ENCODE measurements at regions not wholly inside any gene's neighbourhood (a gene's known extent, or its start where the extent isn't known, plus 50 kb on each side); places are given as distances from the start of the nearest gene placed in this dataset.

DNA sequence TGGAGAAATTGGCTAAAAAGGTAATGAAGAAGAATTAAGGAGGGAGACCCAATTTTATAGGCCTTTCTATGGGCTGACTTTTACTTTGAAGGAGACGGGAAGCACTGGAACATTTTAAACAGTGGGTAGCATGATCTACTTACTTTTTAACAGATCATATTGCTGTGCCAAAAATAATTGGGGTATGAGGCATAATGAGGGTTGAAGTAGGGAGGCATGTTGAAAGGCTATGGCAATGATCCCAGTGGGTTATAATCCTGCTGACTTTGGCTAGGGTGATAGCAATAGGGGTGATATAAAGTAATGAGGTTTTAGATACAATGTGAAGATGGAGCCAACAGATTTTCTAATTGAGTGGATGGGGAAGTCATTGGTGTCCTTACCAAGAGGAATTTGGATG is 73.2 kb downstream of the GPR37 start:
- no peak overlapping the region for H3K4me3 Mint-ChIP-seq
- H3K27ac Mint-ChIP-seq, result no peak overlapping the region
- H3K4me1 Mint-ChIP-seq (ENCODE audit: low read depth), result no peaks in the 10 kb centered on the region
- no peaks in the 10 kb centered on the region for H3K36me3 Mint-ChIP-seq (ENCODE audit: low read depth)
- H3K9me3 Mint-ChIP-seq, result no peaks in the 10 kb centered on the region
- H3K27me3 Mint-ChIP-seq (ENCODE audit: low read depth), result no peaks in the 10 kb centered on the region

DNA sequence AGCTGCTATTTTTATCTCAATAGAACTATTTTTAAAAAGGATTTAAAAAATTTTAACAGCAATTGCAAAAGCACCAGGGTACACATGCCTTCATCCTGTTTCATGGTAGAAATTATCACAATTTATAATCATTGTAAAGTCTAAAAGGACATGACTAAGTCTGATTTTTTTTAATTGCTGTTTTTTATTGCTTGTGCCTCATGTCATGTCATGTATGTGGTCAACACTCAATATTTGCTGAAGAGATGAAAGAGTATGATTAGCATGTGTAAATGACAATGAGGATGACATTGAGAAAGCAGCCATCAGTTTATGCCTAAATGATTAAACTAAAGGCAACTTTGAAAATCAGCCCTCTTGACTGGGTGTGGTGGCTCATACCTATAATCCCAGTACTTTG is 74.8 kb downstream of the GPR37 start:
- Mint-ChIP-seq H3K4me3 (no peak overlapping the region), H3K27ac (no peak overlapping the region), H3K36me3 (ENCODE audit: low read depth) (no peaks in the 10 kb centered on the region), H3K9me3 (no peaks in the 10 kb centered on the region), H3K27me3 (ENCODE audit: low read depth) (no peaks in the 10 kb centered on the region), H3K4me1 (ENCODE audit: low read depth) (no peaks in the 10 kb centered on the region)

DNA sequence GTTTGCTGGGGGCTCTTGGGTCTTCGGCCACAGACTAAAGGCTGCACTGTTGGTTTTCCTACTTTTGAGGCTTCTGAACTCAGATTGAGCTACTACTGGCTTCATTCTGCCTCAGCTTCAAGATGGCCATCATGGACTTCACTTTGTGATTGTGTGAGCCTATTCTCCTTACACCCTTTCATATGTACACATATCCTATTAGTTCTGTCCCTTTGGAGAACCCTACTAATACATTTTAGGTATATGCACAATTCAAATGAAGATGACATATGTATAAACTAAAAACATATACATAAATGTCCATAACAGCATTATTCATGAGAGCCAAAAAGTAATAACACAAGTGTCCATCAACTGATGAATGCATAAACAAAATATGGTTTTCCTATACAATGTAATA is 75.7 kb downstream of the GPR37 start:
- H3K9me3 Mint-ChIP-seq, result no peaks in the 10 kb centered on the region
- no peak overlapping the region for H3K27ac Mint-ChIP-seq
- no peaks in the 10 kb centered on the region for H3K4me1 Mint-ChIP-seq (ENCODE audit: low read depth)
- H3K27me3 Mint-ChIP-seq (ENCODE audit: low read depth), result no peaks in the 10 kb centered on the region
- H3K36me3 Mint-ChIP-seq (ENCODE audit: low read depth), result no peaks in the 10 kb centered on the region
- no peak overlapping the region for H3K4me3 Mint-ChIP-seq

DNA sequence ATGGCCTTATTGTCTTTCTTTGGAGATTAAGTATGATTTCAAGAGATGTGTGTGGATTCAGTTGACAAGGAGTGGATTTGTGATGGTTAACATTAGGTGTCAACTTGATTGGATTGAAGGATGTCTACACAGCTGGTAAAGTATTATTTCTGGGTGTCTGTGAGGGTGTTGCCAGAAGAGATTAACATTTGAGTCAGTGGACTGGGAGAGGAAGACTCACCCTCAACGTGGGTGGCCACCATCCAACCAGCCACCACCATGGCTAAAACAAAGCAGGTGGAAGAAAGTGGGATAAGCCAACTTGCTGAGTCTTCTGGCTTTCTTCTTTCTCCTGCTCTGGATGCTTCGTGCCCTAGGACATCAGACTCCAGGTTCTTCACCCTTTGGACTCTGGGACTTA is 76.1 kb downstream of the GPR37 start:
- H3K9me3 Mint-ChIP-seq, result no peaks in the 10 kb centered on the region
- no peaks in the 10 kb centered on the region for H3K27me3 Mint-ChIP-seq (ENCODE audit: low read depth)
- no peaks in the 10 kb centered on the region for H3K36me3 Mint-ChIP-seq (ENCODE audit: low read depth)
- no peak overlapping the region for H3K27ac Mint-ChIP-seq
- H3K4me3 Mint-ChIP-seq, result no peak overlapping the region
- no peaks in the 10 kb centered on the region for H3K4me1 Mint-ChIP-seq (ENCODE audit: low read depth)

DNA sequence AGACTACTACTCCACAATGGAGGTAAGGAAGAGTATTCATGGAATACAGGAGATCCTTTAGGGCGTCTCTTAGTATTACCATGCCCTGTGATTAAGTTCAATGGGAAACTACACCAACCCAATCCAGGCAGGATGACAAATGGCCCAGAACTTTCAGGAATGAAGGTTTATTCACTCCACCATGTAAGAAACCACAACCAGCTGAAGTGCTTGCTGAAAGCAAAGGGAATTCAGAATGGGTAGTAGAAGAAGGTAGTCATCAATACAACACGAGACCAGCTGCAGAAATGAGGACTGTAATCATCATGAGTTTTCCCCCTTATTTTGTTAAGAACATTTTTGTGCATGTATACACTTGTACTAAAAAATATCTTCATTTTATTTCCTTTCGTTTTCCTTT is 76.6 kb downstream of the GPR37 start:
- Mint-ChIP-seq H3K9me3 (no peaks in the 10 kb centered on the region), H3K27ac (no peak overlapping the region), H3K36me3 (ENCODE audit: low read depth) (no peaks in the 10 kb centered on the region), H3K4me1 (ENCODE audit: low read depth) (no peaks in the 10 kb centered on the region), H3K27me3 (ENCODE audit: low read depth) (no peaks in the 10 kb centered on the region), H3K4me3 (no peak overlapping the region)

DNA sequence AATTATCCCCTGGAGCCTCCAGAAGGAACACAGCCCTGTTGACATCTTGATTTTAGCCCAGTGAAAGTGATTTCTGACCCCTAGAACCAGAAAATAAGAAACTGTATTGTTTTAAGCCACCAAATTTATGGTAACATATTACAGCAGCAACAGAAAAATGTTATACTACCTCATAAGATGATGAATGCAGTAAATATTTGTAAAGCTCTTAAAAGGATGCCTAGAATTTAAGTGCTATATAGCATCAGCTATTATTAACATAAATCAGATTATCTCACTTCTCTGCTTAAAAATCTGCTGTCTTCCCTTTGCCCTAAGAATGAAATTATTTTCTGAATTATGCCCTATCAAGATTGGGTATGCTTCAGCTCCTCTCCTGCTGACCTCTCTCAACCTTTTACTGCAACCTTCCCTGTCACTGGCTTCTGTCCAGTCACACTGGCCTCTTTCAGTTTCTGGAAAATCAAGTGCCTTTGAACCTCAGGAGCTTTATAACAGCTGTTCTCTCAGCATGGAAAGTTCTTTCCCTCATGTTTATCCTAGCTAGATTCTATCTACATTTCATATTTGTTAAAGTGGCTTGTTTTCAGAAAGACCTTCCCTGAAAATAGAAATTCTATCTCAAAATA is 78.9 kb downstream of the GPR37 start:
- no peaks in the 10 kb centered on the region for H3K4me1 Mint-ChIP-seq (ENCODE audit: low read depth)
- H3K4me3 Mint-ChIP-seq, result no peak overlapping the region
- no peaks in the 10 kb centered on the region for H3K36me3 Mint-ChIP-seq (ENCODE audit: low read depth)
- H3K9me3 Mint-ChIP-seq, result no peaks in the 10 kb centered on the region
- no peaks in the 10 kb centered on the region for H3K27me3 Mint-ChIP-seq (ENCODE audit: low read depth)
- H3K27ac Mint-ChIP-seq, result no peak overlapping the region

DNA sequence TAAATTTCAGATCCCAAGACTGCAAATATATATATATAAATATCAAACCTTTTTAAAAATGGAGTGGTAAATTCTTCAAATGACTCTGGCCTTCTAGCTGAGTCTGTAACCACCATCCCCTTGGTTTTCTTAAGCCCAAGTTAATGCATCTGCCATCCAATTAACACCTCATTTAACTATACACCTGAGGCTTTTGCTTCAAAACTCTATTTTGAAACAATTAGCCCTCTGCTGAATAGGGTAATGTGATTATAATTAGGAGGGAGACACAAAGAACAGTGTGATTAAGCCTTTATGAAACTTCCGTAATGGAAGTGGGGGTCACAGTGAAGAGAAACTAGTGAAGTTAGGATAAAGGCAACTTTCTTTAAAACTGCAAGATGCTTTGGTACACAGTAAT is 83.6 kb downstream of the GPR37 start:
- no peak overlapping the region for H3K27ac Mint-ChIP-seq
- no peaks in the 10 kb centered on the region for H3K27me3 Mint-ChIP-seq (ENCODE audit: low read depth)
- H3K4me3 Mint-ChIP-seq, result no peak overlapping the region
- no peaks in the 10 kb centered on the region for H3K4me1 Mint-ChIP-seq (ENCODE audit: low read depth)
- no peaks in the 10 kb centered on the region for H3K36me3 Mint-ChIP-seq (ENCODE audit: low read depth)
- no peaks in the 10 kb centered on the region for H3K9me3 Mint-ChIP-seq

DNA sequence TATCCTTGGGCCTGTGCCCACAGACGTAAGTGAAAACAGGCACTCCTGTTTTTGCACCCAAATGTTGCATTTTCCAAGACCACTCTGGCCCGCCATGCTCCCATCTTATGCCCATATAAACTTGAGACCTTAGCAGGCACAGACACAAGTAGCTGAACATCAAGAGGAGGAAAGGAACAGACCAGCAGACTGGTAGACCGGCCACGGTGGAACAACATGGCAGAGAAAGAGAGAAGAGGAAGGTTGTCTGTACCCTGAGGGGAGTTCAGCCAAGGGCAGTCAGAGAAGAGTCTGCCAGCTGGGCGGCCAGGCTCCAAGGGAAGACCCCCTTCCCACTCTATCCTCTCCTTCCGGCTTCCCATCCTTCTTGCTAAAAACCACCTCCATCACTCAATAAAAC is 85.3 kb downstream of the GPR37 start:
- H3K4me1 Mint-ChIP-seq (ENCODE audit: low read depth), result no peaks in the 10 kb centered on the region
- H3K9me3 Mint-ChIP-seq, result no peaks in the 10 kb centered on the region
- H3K4me3 Mint-ChIP-seq, result no peak overlapping the region
- no peaks in the 10 kb centered on the region for H3K36me3 Mint-ChIP-seq (ENCODE audit: low read depth)
- H3K27ac Mint-ChIP-seq, result no peak overlapping the region
- no peaks in the 10 kb centered on the region for H3K27me3 Mint-ChIP-seq (ENCODE audit: low read depth)

DNA sequence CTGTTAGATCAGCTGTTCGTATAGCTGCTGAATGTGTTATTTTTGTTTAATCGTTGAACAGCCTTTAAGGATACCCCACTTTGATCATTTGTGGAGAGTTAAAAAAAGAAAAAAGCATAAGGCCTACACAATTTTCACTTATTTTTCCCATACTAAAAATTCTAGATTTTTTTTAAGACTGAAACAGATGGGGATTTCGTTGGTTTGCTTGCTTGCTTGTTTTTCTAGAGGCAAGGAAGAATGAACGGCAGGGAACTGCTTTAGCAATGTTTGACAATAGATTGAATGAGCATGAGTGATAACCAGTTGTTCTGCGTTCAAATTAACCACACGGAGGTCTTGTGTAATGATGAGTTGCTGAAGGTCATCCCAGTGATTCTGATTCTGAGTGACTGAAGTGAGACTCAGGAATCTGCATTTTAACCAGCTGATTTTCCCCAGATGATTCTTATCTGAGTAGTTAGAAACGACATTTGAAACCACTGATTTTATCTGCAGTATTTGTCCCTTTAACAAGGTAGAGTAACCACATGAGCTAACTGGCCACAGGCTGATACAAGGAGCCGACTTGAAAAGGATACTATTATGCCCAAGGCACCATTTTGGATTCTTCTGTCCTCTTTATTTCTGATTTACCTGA is 85.9 kb downstream of the GPR37 start:
- Mint-ChIP-seq H3K27ac (no peak overlapping the region), H3K4me3 (no peak overlapping the region), H3K9me3 (no peaks in the 10 kb centered on the region), H3K27me3 (ENCODE audit: low read depth) (no peaks in the 10 kb centered on the region), H3K36me3 (ENCODE audit: low read depth) (no peaks in the 10 kb centered on the region), H3K4me1 (ENCODE audit: low read depth) (no peaks in the 10 kb centered on the region)

DNA sequence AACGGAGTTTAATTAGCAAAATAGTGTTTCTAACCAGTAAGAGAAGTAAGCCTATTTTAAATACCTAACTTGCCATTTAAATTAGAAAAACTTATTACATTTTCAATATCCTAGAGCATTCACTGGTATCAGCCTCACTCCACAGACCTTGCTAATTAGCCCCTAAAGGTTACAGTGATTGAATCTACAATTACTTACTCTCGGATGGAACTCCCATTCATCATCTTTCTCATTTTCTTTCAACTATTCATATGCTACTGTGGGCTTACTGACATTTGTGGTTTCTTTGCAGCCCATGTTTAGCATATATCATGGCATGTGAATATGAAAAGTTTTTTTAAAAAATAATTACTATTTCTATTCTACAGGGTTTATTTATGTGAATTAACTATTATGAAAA is 86.4 kb downstream of the GPR37 start:
- no peaks in the 10 kb centered on the region for H3K9me3 Mint-ChIP-seq
- H3K36me3 Mint-ChIP-seq (ENCODE audit: low read depth), result no peaks in the 10 kb centered on the region
- no peaks in the 10 kb centered on the region for H3K4me1 Mint-ChIP-seq (ENCODE audit: low read depth)
- no peak overlapping the region for H3K4me3 Mint-ChIP-seq
- no peaks in the 10 kb centered on the region for H3K27me3 Mint-ChIP-seq (ENCODE audit: low read depth)
- H3K27ac Mint-ChIP-seq, result no peak overlapping the region

DNA sequence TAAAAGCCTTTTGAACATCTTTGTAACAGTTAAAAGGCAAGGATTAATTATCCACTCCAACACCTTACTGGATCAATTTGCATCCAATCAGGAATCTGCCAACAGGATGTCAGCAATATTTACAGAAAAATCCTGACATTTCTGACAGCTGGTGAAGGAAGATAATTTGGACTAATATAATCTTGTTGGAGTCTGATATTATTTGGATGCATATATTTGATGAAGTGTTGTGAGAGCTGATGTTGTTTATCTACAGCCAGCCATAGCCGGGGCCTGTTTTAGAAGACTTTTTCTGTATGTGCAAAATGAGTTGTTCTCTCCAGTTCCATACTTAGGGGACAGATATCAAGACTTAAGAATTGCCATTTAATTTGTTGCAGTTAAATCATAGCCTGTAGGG is 91.1 kb downstream of the GPR37 start:
- Mint-ChIP-seq H3K4me1 (ENCODE audit: low read depth) (no peaks in the 10 kb centered on the region), H3K36me3 (ENCODE audit: low read depth) (no peaks in the 10 kb centered on the region), H3K27ac (no peak overlapping the region), H3K27me3 (ENCODE audit: low read depth) (no peaks in the 10 kb centered on the region), H3K4me3 (no peak overlapping the region), H3K9me3 (no peaks in the 10 kb centered on the region)

DNA sequence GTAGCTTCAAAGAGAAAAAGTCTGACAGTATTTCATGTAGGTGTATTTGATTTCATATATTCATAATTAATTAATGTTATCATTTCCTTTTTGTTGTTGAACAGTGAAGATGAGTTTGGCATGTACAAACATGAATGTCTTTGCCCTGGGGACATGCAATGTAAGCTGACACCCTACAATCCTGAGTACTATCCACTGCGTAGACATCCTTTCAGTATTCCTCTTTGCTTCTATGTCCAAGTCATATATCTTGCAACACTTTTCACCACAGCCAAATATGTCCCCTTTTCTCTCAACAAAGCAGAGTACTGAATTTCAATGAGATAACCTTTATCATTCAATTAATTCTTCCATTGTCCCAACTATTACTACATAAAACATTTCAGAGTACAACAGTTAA is 93.6 kb downstream of the GPR37 start:
- Mint-ChIP-seq H3K27ac (no peak overlapping the region), H3K36me3 (ENCODE audit: low read depth) (no peaks in the 10 kb centered on the region), H3K9me3 (no peaks in the 10 kb centered on the region), H3K27me3 (ENCODE audit: low read depth) (no peaks in the 10 kb centered on the region), H3K4me1 (ENCODE audit: low read depth) (no peaks in the 10 kb centered on the region), H3K4me3 (no peak overlapping the region)

DNA sequence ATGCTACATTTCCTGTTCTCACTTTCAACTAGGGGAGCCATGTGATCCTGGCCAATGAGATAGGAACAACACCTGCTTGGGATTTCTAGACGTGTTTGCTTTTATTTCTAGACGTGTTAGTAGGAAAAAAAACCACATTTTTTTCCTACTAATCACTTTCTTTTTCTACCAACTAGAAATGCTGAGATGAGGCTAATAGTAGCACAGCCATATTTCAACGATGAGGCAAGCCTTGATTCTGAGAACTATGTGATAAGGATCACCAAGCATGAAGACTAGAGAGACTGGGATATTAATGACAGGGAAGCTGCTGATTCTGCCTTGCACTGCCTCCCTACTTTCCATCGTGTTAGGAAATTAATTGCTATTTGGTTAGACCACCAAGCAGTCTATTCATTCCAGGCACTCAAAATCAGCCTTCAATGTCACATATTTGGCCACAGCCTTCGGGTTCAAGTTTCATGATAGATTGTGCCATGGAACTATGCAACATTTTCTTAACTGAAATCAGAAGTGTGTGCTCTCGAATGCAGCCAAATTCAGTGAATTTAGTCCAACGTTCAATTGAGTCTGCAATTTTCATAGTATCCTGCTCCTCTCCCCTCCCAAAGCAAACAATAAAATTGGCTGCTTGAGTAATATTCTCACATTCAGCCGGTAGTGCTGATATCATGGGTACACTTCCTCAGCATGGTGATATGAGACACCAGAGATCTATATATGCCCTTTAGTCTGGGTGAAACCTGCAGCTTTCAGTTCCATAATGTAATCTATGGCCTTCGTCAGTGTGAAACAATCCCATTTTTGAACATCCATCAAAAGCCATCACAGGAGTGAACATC is 98.1 kb downstream of the GPR37 start:
- no peaks in the 10 kb centered on the region for H3K9me3 Mint-ChIP-seq
- no peaks in the 10 kb centered on the region for H3K36me3 Mint-ChIP-seq (ENCODE audit: low read depth)
- no peaks in the 10 kb centered on the region for H3K4me1 Mint-ChIP-seq (ENCODE audit: low read depth)
- H3K27me3 Mint-ChIP-seq (ENCODE audit: low read depth), result no peaks in the 10 kb centered on the region
- no peak overlapping the region for H3K4me3 Mint-ChIP-seq
- no peak overlapping the region for H3K27ac Mint-ChIP-seq

DNA sequence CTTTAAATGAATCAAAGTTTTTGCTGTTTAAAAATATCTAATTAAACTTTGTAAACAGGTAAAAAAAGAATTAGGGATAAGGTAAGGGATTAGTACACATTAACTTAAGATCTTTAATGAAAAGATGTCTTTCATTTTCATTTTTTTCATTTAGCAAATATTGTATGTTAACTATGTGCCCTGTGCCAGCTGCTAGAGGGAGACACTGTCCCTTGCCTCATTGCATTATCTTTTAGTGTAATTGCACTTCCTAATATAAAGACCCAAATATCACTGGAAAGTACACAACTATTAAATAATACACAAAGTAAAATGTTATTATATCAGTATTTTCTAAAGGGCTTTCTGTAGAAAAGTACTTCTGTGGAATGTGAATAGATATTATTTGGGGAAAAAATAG is 102.7 kb downstream of the GPR37 start:
- no peak overlapping the region for H3K4me3 Mint-ChIP-seq
- H3K4me1 Mint-ChIP-seq (ENCODE audit: low read depth), result no peaks in the 10 kb centered on the region
- H3K36me3 Mint-ChIP-seq (ENCODE audit: low read depth), result no peaks in the 10 kb centered on the region
- no peaks in the 10 kb centered on the region for H3K9me3 Mint-ChIP-seq
- H3K27ac Mint-ChIP-seq, result no peak overlapping the region
- no peaks in the 10 kb centered on the region for H3K27me3 Mint-ChIP-seq (ENCODE audit: low read depth)

DNA sequence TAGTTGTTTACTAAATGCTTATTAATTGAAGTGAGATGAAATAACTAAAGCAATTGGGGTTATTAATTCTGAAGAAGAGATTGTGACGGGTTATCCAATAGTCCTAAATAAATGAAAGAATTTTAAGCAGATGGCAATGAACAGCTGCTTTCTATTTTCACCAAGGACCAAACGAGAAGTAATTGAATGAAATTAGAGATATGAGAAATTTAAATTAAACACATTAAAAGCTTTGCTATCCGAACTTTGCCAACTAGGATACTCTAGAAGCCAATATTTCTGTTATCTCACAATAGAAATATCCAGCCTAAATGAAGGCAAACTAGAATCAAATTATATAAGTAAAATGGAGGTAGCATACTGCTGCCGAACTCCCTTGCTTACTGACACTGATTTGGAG is 103.2 kb downstream of the GPR37 start:
- H3K4me3 Mint-ChIP-seq, result no peak overlapping the region
- H3K36me3 Mint-ChIP-seq (ENCODE audit: low read depth), result no peaks in the 10 kb centered on the region
- H3K4me1 Mint-ChIP-seq (ENCODE audit: low read depth), result no peaks in the 10 kb centered on the region
- H3K9me3 Mint-ChIP-seq, result no peaks in the 10 kb centered on the region
- H3K27me3 Mint-ChIP-seq (ENCODE audit: low read depth), result no peaks in the 10 kb centered on the region
- no peak overlapping the region for H3K27ac Mint-ChIP-seq
